ENCODE measurements at regions not wholly inside any gene's neighbourhood (a gene's known extent, or its start where the extent isn't known, plus 50 kb on each side); places are given as distances from the start of the nearest gene placed in this dataset.

DNA sequence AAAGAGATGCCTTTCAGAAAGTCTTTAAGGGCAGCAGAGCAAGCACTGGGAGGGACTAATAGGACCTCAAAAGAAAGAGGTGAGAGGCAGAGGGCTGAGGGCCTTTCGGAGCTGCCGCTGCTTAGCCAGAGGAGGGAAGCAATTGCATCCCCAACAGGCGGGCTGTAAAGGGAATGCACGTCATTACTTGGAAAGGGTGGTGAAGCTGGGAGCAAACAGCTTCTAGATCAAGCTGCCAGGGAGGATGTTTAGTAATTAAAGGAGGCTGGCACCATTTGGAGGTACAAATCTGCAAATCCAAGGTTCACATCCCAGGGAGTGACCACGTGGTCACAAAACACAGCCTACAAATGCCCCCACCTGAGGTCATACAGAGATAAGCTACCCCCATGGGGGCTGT, 429.0 kb upstream of the RBFOX1 start:
- TF ChIP-seq, protein P1, sequence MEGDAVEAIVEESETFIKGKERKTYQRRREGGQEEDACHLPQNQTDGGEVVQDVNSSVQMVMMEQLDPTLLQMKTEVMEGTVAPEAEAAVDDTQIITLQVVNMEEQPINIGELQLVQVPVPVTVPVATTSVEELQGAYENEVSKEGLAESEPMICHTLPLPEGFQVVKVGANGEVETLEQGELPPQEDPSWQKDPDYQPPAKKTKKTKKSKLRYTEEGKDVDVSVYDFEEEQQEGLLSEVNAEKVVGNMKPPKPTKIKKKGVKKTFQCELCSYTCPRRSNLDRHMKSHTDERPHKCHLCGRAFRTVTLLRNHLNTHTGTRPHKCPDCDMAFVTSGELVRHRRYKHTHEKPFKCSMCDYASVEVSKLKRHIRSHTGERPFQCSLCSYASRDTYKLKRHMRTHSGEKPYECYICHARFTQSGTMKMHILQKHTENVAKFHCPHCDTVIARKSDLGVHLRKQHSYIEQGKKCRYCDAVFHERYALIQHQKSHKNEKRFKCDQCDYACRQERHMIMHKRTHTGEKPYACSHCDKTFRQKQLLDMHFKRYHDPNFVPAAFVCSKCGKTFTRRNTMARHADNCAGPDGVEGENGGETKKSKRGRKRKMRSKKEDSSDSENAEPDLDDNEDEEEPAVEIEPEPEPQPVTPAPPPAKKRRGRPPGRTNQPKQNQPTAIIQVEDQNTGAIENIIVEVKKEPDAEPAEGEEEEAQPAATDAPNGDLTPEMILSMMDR (IDR thresholded peaks at IDR 0.05), result no peak
- TF ChIP-seq POLR2A (IDR thresholded peaks at IDR 0.05), result no peak
